GM23248 (cell line): ENCODE measurements at regions not wholly inside any gene's neighbourhood (a gene's known extent, or its start where the extent isn't known, plus 50 kb on each side); places are given as distances from the start of the nearest gene placed in this dataset.

ENCODE experiments used
- DNase-seq: peaks from one replicate; pipeline ENCODE4 v3.0.0-alpha.2; 2015
- H2AFZ ChIP-seq: fragments of 200-600 bp; sonication (generic); 2 replicates; pipeline ENCODE4 v1.6.1; 2016; ENCODE audit warnings: antibody characterized with exemption
- H3F3A ChIP-seq: fragments of 200-600 bp; sonication (generic); 2 replicates; pipeline ENCODE4 v1.6.1; 2016; ENCODE audit warnings: mild to moderate bottlenecking, antibody characterized with exemption, mixed run types; ENCODE audit not compliant: insufficient read depth
- H3K27ac ChIP-seq: fragments of 200-600 bp; sonication (generic); 2 replicates; pipeline ENCODE4 v1.5.1; 2016; ENCODE audit warnings: mild to moderate bottlenecking
- H3K27me3 ChIP-seq: fragments of 200-600 bp; sonication (generic); replicated peaks from 2 replicates; pipeline ENCODE4 v1.6.1; 2016; ENCODE audit warnings: mild to moderate bottlenecking; ENCODE audit not compliant: insufficient read depth
- H3K36me3 ChIP-seq: fragments of 200-600 bp; sonication (generic); 2 replicates; pipeline ENCODE4 v1.6.1; 2016; ENCODE audit warnings: low read depth, mild to moderate bottlenecking
- H3K4me1 ChIP-seq: fragments of 200-600 bp; sonication (generic); 2 replicates; pipeline ENCODE4 v1.6.1; 2016; ENCODE audit warnings: mild to moderate bottlenecking; ENCODE audit not compliant: insufficient read depth
- H3K4me2 ChIP-seq: fragments of 200-600 bp; sonication (generic); one replicate; pipeline ENCODE4 v1.6.1; 2016; ENCODE audit warnings: mild to moderate bottlenecking; ENCODE audit not compliant: unreplicated experiment
- H3K4me3 ChIP-seq: fragments of 200-600 bp; sonication (generic); 2 replicates; pipeline ENCODE4 v1.5.1; 2016; ENCODE audit warnings: mild to moderate bottlenecking
- H3K79me2 ChIP-seq: fragments of 200-600 bp; sonication (generic); 2 replicates; pipeline ENCODE4 v1.6.1; 2016; ENCODE audit warnings: mild to moderate bottlenecking; ENCODE audit not compliant: insufficient read depth
- H3K9ac ChIP-seq: fragments of 200-600 bp; sonication (generic); 2 replicates; pipeline ENCODE4 v1.6.1; 2016; ENCODE audit warnings: mild to moderate bottlenecking
- H3K9me2 ChIP-seq: fragments of 200-600 bp; sonication (generic); 2 replicates; pipeline ENCODE4 v1.6.1; 2016; ENCODE audit warnings: mixed run types, mild to moderate bottlenecking, moderate library complexity; ENCODE audit not compliant: insufficient read depth
- H3K9me3 ChIP-seq: fragments of 200-600 bp; sonication (generic); one replicate; pipeline ENCODE4 v1.6.1; 2017; ENCODE audit warnings: low read depth
- H4K20me1 ChIP-seq: fragments of 200-600 bp; sonication (generic); 2 replicates; pipeline ENCODE4 v1.6.0; 2016; ENCODE audit not compliant: insufficient read depth
- EZH2 ChIP-seq: fragments of 200-600 bp; sonication (generic); IDR thresholded peaks from 2 replicates; pipeline ENCODE4 v1.6.1; 2018; ENCODE audit warnings: antibody characterized with exemption, mild to moderate bottlenecking; ENCODE audit not compliant: insufficient read depth, poor library complexity, severe bottlenecking
- EZH2phosphoT487 ChIP-seq: fragments of 200-600 bp; sonication (generic); IDR thresholded peaks from 2 replicates; pipeline ENCODE4 v1.6.1; 2018; ENCODE audit warnings: antibody characterized with exemption, moderate library complexity, mild to moderate bottlenecking, low read depth; ENCODE audit not compliant: insufficient read depth
- WGBS, 2 experiments: methylation state at CpG; one replicate each; pipeline ENCODE4 v1.1.6; 2015 to 2017; ENCODE audit warnings: low lambda C conversion rate in 2 of 2, low coverage in 1 of 2; ENCODE audit errors: missing lambda C conversion rate in 2 of 2; 5-methylcytosine and 5-hydroxymethylcytosine counted together
- in situ Hi-C: fragments of 300-500 bp; cut with MboI; formaldehyde crosslinking; loops from 2 replicates; pipeline ENCODE4 v1.15.0; 2020

DNA sequence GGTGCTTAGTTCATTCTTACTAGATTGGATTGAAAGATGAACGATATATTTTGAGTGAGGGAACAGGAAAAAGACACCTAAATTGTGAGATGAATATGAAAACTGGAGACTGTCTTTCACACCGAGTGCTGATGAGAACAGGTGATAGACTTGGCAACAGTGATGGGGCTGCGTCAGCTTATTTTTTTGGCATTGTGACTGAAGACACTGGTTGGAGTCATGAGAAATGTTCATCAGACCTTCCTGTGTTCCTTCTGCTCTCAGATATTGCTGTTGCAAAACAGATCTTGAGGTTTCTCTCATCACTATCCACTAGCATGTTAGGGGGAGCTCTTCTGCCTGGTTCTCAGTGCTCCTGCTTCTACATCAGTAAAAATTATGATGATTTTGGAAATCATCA lies 124.2 kb upstream of the KCNIP4 start:
- in situ Hi-C loops = no loop called here
- no peak overlapping the region for H3K4me3 ChIP-seq
- TF ChIP-seq EZH2phosphoT487 (no peak), EZH2 (no peak)

GRCh38 chr4:22072240-22072639 lies 123.7 kb upstream of the KCNIP4 start:
- Histone ChIP-seq H3K9me2 (no peaks in the 10 kb centered on the region), H3K79me2 (no peaks in the 10 kb centered on the region), H3K27me3 (no peaks in the 10 kb centered on the region), H3K9ac (no peak overlapping the region), H3K9me3 (no peaks in the 10 kb centered on the region), H3K27ac (peak overlapping the region; percentile 21), H3K4me3 (no peak overlapping the region), H2AFZ (peak overlapping the region; percentile 60), H3K4me1 (peaks cover 7% of the 10 kb centered on the region; the same call in 1 of the 2 replicates), H3F3A (peaks cover 18% of the 10 kb centered on the region), H4K20me1 (no peaks in the 10 kb centered on the region), H3K36me3 (no peaks in the 10 kb centered on the region), H3K4me2 (peak overlapping the region; percentile 65)
- no peak for DNase-seq
- WGBS, 2 experiments = 17 to 37% methylated on average over 1 of the region's 1 CpG
- in situ Hi-C loops = no loop called here
- TF ChIP-seq EZH2 (no peak), EZH2phosphoT487 (no peak)

More for the DNA sequence above, 124.2 kb upstream of the KCNIP4 start:
- H4K20me1 ChIP-seq = no peaks in the 10 kb centered on the region
- peaks cover 7% of the 10 kb centered on the region; the same call in 1 of the 2 replicates for H3K4me1 ChIP-seq
- H3K4me2 ChIP-seq = no peak overlapping the region
- no peak overlapping the region for H2AFZ ChIP-seq
- DNase-seq = peak; percentile 10
- no peaks in the 10 kb centered on the region for H3K79me2 ChIP-seq
- no peaks in the 10 kb centered on the region for H3K36me3 ChIP-seq
- no peaks in the 10 kb centered on the region for H3K9me2 ChIP-seq
- H3K27me3 ChIP-seq = no peaks in the 10 kb centered on the region
- WGBS, 2 experiments = 64 to 73% methylated on average over 3 of the region's 3 CpGs
- no peak overlapping the region for H3K9ac ChIP-seq
- no peak overlapping the region for H3K27ac ChIP-seq
- H3K9me3 ChIP-seq = no peaks in the 10 kb centered on the region
- peaks cover 18% of the 10 kb centered on the region for H3F3A ChIP-seq

GRCh38 chr4:22071749-22072148 lies 123.2 kb upstream of the KCNIP4 start:
- H3K4me1 ChIP-seq = peaks cover 7% of the 10 kb centered on the region; the same call in 1 of the 2 replicates
- 63 to 72% methylated on average over 1 of the region's 1 CpG for WGBS, 2 experiments
- no peaks in the 10 kb centered on the region for H3K9me3 ChIP-seq
- H3K4me3 ChIP-seq = no peak overlapping the region
- no peaks in the 10 kb centered on the region for H3K9me2 ChIP-seq
- H3K79me2 ChIP-seq = no peaks in the 10 kb centered on the region
- no peak overlapping the region for H3K9ac ChIP-seq
- H4K20me1 ChIP-seq = no peaks in the 10 kb centered on the region
- peak overlapping the region; percentile 65 for H3K4me2 ChIP-seq
- H3F3A ChIP-seq = peaks cover 18% of the 10 kb centered on the region
- peak; percentile 75 for DNase-seq
- no peaks in the 10 kb centered on the region for H3K36me3 ChIP-seq
- no peaks in the 10 kb centered on the region for H3K27me3 ChIP-seq
- peak overlapping the region; percentile 60 for H2AFZ ChIP-seq
- in situ Hi-C loops = no loop called here
- TF ChIP-seq EZH2phosphoT487 = no peak
- TF ChIP-seq EZH2 = no peak
- peak overlapping the region; percentile 21; the same call in 1 of the 2 replicates for H3K27ac ChIP-seq

DNA sequence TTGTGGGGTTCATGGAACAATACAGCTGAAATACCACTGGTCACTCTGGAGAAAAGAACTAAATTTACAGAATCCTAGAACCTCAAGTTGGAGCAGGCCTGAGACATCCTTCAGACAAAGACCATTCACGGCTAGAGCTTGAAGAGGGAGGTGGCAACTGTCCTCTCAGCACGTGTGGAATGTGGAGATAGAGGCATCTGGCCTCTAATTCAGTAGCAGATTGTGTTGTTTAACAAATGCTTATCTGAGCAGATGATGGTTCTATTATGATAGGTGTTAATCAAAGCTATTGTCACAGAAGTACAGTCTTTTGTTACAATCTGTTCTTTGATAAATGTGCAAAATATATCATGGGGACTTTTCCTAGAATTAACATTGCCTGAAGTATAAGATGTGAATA lies 121.7 kb upstream of the KCNIP4 start:
- Histone ChIP-seq H3K9me2 (no peaks in the 10 kb centered on the region), H3K36me3 (no peaks in the 10 kb centered on the region), H3K9ac (no peak overlapping the region), H3K27ac (no peak overlapping the region), H3K27me3 (no peaks in the 10 kb centered on the region), H3F3A (peaks cover 18% of the 10 kb centered on the region), H3K4me1 (peaks cover 7% of the 10 kb centered on the region; the same call in 1 of the 2 replicates), H2AFZ (no peak overlapping the region), H4K20me1 (no peaks in the 10 kb centered on the region), H3K4me3 (no peak overlapping the region), H3K4me2 (no peak overlapping the region), H3K79me2 (no peaks in the 10 kb centered on the region), H3K9me3 (no peaks in the 10 kb centered on the region)
- in situ Hi-C loops = no loop called here
- 49 to 51% methylated on average over 2 of the region's 2 CpGs for WGBS, 2 experiments
- no peak for DNase-seq
- TF ChIP-seq EZH2 = no peak
- TF ChIP-seq EZH2phosphoT487 = no peak

DNA sequence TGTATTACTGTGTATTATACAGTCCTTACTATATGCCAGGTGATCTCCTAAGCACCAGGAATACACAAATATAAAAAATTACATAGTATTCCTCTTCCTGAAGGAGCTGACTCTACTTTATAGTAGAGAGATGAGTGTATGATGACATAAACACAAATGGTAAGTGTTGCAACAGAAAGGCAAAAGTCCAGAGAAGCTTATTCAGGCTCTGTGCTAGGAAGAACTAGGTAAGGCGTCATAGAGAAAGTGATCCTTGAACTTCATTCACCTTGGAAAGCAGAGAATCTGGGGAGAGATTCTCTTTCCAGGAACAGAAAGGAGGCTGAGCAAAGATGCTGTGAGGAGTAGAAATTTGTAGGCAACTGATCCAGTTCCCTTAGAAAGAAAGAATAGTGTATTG lies 115.0 kb upstream of the KCNIP4 start:
- Histone ChIP-seq H3K4me1 (no peaks in the 10 kb centered on the region), H3K9ac (no peak overlapping the region), H3K4me2 (no peak overlapping the region), H3K27me3 (no peaks in the 10 kb centered on the region), H2AFZ (no peak overlapping the region), H3K36me3 (no peaks in the 10 kb centered on the region), H3K79me2 (no peaks in the 10 kb centered on the region), H3K9me2 (no peaks in the 10 kb centered on the region), H3K4me3 (no peak overlapping the region), H3F3A (no peaks in the 10 kb centered on the region), H4K20me1 (no peaks in the 10 kb centered on the region), H3K27ac (no peak overlapping the region), H3K9me3 (no peaks in the 10 kb centered on the region)
- TF ChIP-seq EZH2phosphoT487 (no peak), EZH2 (no peak)
- DNase-seq = peak; percentile 58
- WGBS, 2 experiments = 76 to 79% methylated on average over 1 of the region's 1 CpG
- in situ Hi-C loops = no loop called here
